Skeletal muscle tissue (tissue), 3 donors: ENCODE measurements at regions not wholly inside any gene's neighbourhood (a gene's known extent, or its start where the extent isn't known, plus 50 kb on each side); places are given as distances from the start of the nearest gene placed in this dataset.
"Not testable (repeated sequence)": the region's sequence is repeated elsewhere in the genome, so short reads cannot be mapped to it uniquely, and the experiment has no call there.

Experiments
- H3K27ac ChIP-seq: one replicate; pipeline ENCODE4 v1.7.0; 2013; ENCODE audit warnings: mild to moderate bottlenecking, low read depth, low read length, inconsistent platforms
- H3K27me3 ChIP-seq, 3 donors: one replicate each; pipeline ENCODE4 v1.7.0; 2013; ENCODE audit warnings: low read length in 3 of 3; ENCODE audit not compliant: control insufficient read depth in 3 of 3, insufficient read depth in 3 of 3
- H3K36me3 ChIP-seq, 3 donors: one replicate each; pipeline ENCODE4 v1.7.0; 2013; ENCODE audit warnings: low read length in 3 of 3; ENCODE audit not compliant: control insufficient read depth in 3 of 3, insufficient read depth in 3 of 3
- H3K4me1 ChIP-seq, 3 donors: one replicate each; pipeline ENCODE4 v1.7.0; 2013; ENCODE audit warnings: low read length in 3 of 3, mild to moderate bottlenecking in 3 of 3; ENCODE audit not compliant: control insufficient read depth in 3 of 3, insufficient read depth in 3 of 3
- H3K4me3 ChIP-seq, 3 donors: one replicate each; pipeline ENCODE4 v1.7.0; 2013; ENCODE audit warnings: low read length in 3 of 3
- H3K9ac ChIP-seq, 3 donors: one replicate each; pipeline ENCODE4 v1.7.0; 2013; ENCODE audit warnings: low read length in 3 of 3, mild to moderate bottlenecking in 3 of 3, moderate library complexity in 2 of 3, low read depth in 1 of 3
- H3K9me3 ChIP-seq, 3 donors: one replicate each; pipeline ENCODE4 v1.7.0; 2013; ENCODE audit warnings: low read length in 3 of 3; ENCODE audit not compliant: control insufficient read depth in 3 of 3
- donor health status: Osteomylitis.

DNA sequence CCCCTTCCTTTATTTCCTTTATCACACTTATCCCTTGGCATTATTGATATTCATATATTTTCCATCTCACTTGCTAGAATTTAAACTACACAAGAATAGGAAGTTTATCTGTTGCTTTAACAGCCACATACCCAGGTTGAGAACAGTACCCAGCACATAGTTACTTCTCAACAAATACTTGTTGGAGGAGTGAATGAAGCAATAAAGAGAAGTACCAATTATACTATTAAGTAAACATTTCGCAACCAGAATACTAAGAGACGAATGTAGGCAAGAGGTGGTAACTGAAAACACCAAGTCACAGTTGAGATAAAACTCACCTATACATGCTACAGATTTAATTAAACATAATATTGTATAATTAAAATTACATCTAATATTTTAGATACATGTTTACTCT is 110.9 kb downstream of the FSCB start:
- no peak overlapping the region for H3K4me3 ChIP-seq
- H3K27me3 ChIP-seq: no peaks in the 10 kb centered on the region
- H3K9ac ChIP-seq: no peak overlapping the region
- no peaks in the 10 kb centered on the region for H3K4me1 ChIP-seq
- H3K27ac ChIP-seq: no peak overlapping the region
- H3K9me3 ChIP-seq: peaks cover 0 to 2% (median 0%) of the 10 kb centered on the region in 3 donors
- no peaks in the 10 kb centered on the region for H3K36me3 ChIP-seq

DNA sequence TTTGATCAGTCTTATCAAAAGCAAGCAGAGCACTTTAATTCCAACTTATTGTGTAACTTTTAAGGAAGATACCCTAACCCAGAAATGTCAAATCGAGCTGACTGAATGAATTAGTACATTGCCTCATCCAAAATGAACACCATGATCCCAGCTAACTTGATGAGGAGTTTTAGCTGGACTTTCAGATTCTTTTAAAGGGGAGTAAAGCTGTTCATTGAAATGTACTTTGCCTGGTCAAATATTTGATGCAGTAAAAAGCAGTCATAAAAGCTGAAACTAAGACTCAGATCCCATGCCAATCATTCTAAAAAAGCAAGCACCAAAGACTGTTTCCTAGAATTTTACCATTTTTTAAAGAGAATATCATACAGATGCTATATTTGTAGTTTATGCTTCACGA is 114.1 kb downstream of the FSCB start:
- H3K9ac ChIP-seq: no peak overlapping the region
- H3K27me3 ChIP-seq: no peaks in the 10 kb centered on the region
- no peak overlapping the region for H3K27ac ChIP-seq
- H3K4me1 ChIP-seq: no peaks in the 10 kb centered on the region
- H3K4me3 ChIP-seq: no peak overlapping the region
- peaks cover 0 to 2% (median 0%) of the 10 kb centered on the region in 3 donors for H3K9me3 ChIP-seq
- no peaks in the 10 kb centered on the region for H3K36me3 ChIP-seq

DNA sequence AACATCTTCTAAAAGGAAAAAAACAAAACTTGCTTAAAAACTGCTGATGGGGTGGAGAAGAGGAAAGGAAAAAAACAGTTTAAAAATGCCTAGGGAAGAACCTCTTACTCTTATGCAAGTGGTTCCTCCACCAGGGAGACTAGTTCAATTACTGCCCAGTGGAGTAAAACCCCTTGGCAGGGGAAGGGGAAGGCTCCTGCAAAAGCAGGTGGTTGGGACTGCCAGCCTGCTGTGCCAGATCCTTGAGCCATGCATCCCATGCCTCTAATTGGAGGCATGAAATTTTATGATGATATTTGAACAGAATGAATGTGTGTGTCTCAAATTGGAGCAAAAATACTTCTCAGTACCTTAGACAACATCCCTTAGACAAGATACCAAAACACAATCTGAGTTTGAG is 118.8 kb downstream of the FSCB start:
- H3K4me1 ChIP-seq: no peaks in the 10 kb centered on the region
- no peaks in the 10 kb centered on the region for H3K36me3 ChIP-seq
- H3K27me3 ChIP-seq: no peaks in the 10 kb centered on the region
- no peak overlapping the region for H3K4me3 ChIP-seq
- H3K27ac ChIP-seq: no peak overlapping the region
- H3K9ac ChIP-seq: no peak overlapping the region
- H3K9me3 ChIP-seq: peaks cover 0 to 2% (median 0%) of the 10 kb centered on the region in 3 donors

DNA sequence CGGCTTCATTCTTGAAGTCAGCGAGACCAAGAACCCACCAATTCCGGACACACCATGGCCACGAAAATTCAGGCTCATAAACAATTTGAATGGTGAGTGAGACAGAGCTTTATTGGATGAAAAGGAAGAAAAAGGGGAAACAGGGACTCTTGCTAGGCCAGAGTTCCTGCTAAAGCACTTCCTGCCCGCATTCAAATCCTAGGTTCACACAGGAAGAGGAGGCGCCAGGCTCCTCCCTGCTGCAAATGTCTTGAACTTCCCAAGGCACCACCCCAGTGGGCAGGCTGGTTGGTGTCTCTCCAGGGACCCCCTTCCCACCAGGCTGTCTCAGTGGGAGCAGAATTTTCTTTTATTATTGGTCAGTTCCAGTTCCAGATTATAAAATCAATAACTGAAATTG is 121.2 kb downstream of the FSCB start:
- Histone ChIP-seq H3K9ac (no peak overlapping the region), H3K27me3 (no peaks in the 10 kb centered on the region), H3K4me1 (no peaks in the 10 kb centered on the region), H3K4me3 (no peak overlapping the region), H3K9me3 (no peaks in the 10 kb centered on the region), H3K36me3 (no peaks in the 10 kb centered on the region), H3K27ac (no peak overlapping the region)

DNA sequence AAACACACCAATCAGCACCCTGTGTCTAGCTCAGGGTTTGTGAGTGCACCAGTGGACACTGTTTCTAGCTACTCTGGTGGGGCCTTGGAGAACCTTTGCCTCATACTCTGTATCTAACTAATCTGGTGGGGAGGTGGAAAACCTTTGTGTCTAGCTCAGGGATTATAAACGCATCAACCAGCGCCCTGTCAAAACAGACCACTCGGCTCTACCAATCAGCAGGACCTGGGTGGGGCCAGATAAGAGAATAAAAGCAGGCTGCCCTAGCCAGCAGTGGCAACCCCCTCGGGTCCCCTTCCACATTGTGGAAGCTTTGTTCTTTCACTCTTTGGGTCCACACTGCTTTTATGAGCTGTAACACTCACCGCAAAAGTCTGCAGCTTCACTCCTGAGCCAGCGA is 121.8 kb downstream of the FSCB start:
- not testable (repeated sequence) for H3K4me3 ChIP-seq, H3K9ac ChIP-seq, H3K27me3 ChIP-seq, H3K4me1 ChIP-seq, H3K36me3 ChIP-seq, H3K27ac ChIP-seq, H3K9me3 ChIP-seq

DNA sequence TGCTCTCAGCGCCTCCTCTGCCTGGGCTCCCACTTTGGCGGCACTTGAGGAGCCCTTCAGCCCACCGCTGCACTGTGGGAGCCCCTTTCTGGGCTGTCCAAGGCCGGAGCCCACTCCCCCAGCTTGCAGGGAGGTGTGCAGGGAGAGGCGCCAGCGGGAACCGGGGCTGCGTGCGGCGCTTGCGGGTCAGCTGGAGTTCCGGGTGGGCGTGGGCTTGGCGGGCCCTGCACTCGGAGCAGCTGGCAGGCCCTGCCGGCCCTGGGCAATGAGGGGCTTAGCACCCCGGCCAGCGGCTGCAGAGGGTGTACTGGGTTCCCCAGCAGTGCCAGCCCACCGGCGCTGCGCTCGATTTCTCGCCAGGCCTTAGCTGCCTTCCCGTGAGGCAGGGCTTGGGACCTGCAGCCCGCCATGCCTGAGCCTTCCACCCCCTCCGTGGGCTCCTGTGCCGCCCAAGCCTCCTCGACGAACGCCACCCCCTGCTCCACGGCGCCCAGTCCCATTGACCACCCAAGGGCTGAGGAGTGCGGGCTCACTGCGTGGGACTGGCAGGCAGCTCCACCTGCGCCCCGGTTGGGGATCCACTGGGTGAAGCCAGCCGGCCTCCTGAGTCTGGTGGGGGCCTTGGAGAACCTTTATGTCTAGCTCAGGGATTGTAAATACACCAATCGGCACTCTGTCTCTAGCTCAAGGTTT is 122.3 kb downstream of the FSCB start:
- not testable (repeated sequence) for H3K4me3 ChIP-seq, H3K9ac ChIP-seq, H3K36me3 ChIP-seq, H3K27me3 ChIP-seq, H3K4me1 ChIP-seq, H3K27ac ChIP-seq, H3K9me3 ChIP-seq

DNA sequence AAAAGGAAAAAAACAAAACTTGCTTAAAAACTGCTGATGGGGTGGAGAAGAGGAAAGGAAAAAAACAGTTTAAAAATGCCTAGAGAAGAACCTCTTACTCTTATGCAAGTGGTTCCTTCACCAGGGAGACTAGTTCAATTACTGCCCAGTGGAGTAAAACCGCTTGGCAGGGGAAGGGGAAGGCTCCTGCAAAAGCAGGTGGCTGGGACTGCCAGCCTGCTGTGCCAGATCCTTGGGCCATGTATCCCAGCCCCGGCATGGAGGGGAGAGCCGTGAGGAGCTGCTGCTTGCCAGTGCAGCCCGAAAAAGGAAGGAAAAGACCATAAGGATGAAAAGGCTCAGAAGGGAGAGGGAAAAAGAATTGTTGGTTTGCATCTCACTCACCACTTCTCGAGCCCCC is 123.0 kb downstream of the FSCB start:
- H3K27ac ChIP-seq: no peak overlapping the region
- H3K4me3 ChIP-seq: no peak overlapping the region
- H3K4me1 ChIP-seq: no peaks in the 10 kb centered on the region
- H3K36me3 ChIP-seq: no peaks in the 10 kb centered on the region
- no peaks in the 10 kb centered on the region for H3K27me3 ChIP-seq
- H3K9me3 ChIP-seq: no peaks in the 10 kb centered on the region
- H3K9ac ChIP-seq: no peak overlapping the region

DNA sequence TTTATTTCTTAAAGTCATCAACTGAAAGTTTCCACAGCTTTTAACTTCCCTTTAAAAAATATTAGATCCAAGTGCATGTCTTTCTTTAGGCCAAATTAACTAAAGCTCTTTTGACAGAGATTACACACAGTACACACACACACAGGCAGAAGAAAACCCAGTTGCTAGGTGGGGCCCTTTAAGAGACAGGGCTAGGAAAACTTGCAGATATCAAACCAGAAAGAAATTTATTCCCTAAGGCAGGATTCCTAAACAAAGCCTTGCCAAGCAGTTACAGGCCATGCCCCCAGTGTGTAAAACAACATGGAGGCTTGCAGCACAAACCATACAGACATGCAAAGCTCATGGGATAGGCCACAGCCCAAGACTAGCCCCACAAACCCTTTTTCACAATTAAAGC is 123.4 kb downstream of the FSCB start:
- no peaks in the 10 kb centered on the region for H3K27me3 ChIP-seq
- no peak overlapping the region for H3K9ac ChIP-seq
- H3K27ac ChIP-seq: no peak overlapping the region
- no peaks in the 10 kb centered on the region for H3K9me3 ChIP-seq
- H3K4me1 ChIP-seq: no peaks in the 10 kb centered on the region
- H3K36me3 ChIP-seq: no peaks in the 10 kb centered on the region
- H3K4me3 ChIP-seq: no peak overlapping the region

DNA sequence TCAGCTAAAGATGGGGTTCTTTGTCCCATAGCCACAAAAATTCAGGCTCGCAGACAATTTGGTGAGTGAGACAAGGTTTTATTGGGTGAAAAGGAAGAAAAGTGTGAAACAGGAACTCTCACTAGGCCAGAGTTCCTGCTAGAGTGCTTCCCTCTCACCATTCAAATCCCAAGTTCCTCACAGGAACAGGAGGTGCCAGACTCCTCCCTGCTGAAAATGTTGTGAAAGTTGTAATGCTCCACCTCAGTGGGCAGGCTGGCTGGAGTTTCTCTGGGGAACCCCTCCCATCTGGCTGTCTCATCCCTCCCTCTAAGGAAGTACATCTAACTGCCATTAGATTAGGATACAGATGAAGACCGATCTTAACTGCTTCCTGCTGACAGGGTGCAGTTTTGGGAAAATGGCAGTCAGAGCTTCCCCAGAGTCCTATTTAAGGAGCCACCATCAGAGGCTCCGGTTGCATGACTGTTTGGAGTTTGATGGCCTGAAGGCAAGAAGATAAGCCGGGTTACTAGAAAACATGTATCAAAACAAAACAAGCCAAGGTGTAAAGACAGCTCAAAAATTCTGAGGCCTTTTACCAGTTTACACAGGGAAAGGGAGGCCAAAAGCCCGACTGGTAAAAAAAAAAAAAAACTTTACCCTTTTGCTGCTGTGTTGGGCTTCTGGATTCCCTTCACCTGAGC is 127.6 kb downstream of the FSCB start:
- no peak overlapping the region for H3K27ac ChIP-seq
- H3K36me3 ChIP-seq: no peaks in the 10 kb centered on the region
- H3K9ac ChIP-seq: no peak overlapping the region
- no peaks in the 10 kb centered on the region for H3K27me3 ChIP-seq
- no peak overlapping the region for H3K4me3 ChIP-seq
- H3K4me1 ChIP-seq: no peaks in the 10 kb centered on the region
- H3K9me3 ChIP-seq: no peaks in the 10 kb centered on the region

DNA sequence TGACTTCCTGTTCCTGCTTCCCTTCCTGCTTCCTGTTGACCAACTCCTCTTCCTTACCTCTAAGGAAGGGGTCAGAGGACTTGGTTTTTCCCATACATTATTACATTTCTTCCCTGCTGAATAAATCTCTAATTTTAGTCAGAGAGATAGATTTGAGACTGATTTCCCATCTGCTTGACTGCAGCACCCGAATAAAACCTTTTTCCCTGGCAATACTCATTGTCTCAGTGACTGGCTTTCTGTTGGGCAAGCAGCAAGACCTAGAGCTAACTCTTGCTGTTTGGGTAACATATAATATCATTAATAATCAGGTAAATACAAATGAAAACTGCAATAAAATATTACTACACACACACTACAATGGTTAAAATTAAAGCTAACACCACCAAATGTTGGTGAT is 132.2 kb downstream of the FSCB start:
- no peak overlapping the region for H3K27ac ChIP-seq
- no peaks in the 10 kb centered on the region for H3K9me3 ChIP-seq
- H3K9ac ChIP-seq: no peak overlapping the region
- no peaks in the 10 kb centered on the region for H3K4me1 ChIP-seq
- no peaks in the 10 kb centered on the region for H3K36me3 ChIP-seq
- no peaks in the 10 kb centered on the region for H3K27me3 ChIP-seq
- H3K4me3 ChIP-seq: no peak overlapping the region
